B cell (primary cell): ENCODE measurements at regions not wholly inside any gene's neighbourhood (a gene's known extent, or its start where the extent isn't known, plus 50 kb on each side); places are given as distances from the start of the nearest gene placed in this dataset.

Experiments used
- ATAC-seq: fragments of 200-7000 bp; cut with Tn5 transposase; one replicate; pipeline ENCODE4 v1.10.0; 2021; ENCODE audit warnings: low read depth, mild to moderate bottlenecking, moderate number of reproducible peaks, moderate library complexity
- CTCF ChIA-PET: fragments of 350-600 bp; sonication (Branson Sonifier 250); formaldehyde crosslinking; loops from one replicate; lab custom pipeline; 2021; ENCODE audit warnings: antibody characterized with exemption, inconsistent platforms; lab: Charles Lee
- POLR2A ChIA-PET: fragments of 350-600 bp; sonication (Branson Sonifier 250); formaldehyde crosslinking; loops from one replicate; lab custom pipeline; 2021; ENCODE audit warnings: antibody characterized with exemption; lab: Charles Lee
- DNase-seq: peaks from one replicate; pipeline ENCODE4 v3.0.0; 2013
- H2AFZ ChIP-seq: 2 replicates; pipeline ENCODE4 v1.6.1; 2012; ENCODE audit warnings: mild to moderate bottlenecking, low read depth, low read length; ENCODE audit not compliant: insufficient read depth, poor library complexity, severe bottlenecking
- H3K27ac ChIP-seq, 2 donors: 1 replicate in 1 of 2; 2 replicates in 1 of 2; pipeline ENCODE4 v1.5.1; 2012 to 2013; ENCODE audit warnings: low read length in 2 of 2, mild to moderate bottlenecking in 2 of 2, moderate library complexity in 1 of 2
- H3K27me3 ChIP-seq, 4 experiments: fragments of 200-600 bp in 1 of 4; sonication (generic) in 1 of 4; replicated peaks in 1 of 4; 1 replicate in 2 of 4; 2 replicates in 2 of 4; pipeline versions ENCODE4 v1.6.1 to v1.7.0; 2013 to 2016; ENCODE audit warnings: low read length in 3 of 4, mild to moderate bottlenecking in 2 of 4, mixed read lengths in 1 of 4, moderate library complexity in 1 of 4; ENCODE audit not compliant: insufficient read depth in 4 of 4, control insufficient read depth in 3 of 4; ENCODE audit errors: control extremely low read depth in 1 of 4
- H3K36me3 ChIP-seq, 2 experiments: replicated peaks in 1 of 2; 1 replicate in 1 of 2; 2 replicates in 1 of 2; pipeline versions ENCODE4 v1.6.1 to v1.7.1; 2013; ENCODE audit warnings: low read length in 1 of 2; ENCODE audit not compliant: insufficient read depth in 2 of 2, control insufficient read depth in 1 of 2; ENCODE audit errors: control extremely low read depth in 1 of 2, extremely low read depth in 1 of 2
- H3K4me1 ChIP-seq, 2 donors: fragments of 200-600 bp in 1 of 2; sonication (generic) in 1 of 2; 1 replicate in 1 of 2; 2 replicates in 1 of 2; pipeline versions ENCODE4 v1.5.1 to v1.6.1; 2013 to 2017; ENCODE audit warnings: low read length in 2 of 2; ENCODE audit not compliant: control insufficient read depth in 2 of 2, insufficient read depth in 2 of 2
- H3K4me2 ChIP-seq: replicated peaks from 2 replicates; pipeline ENCODE3; 2012; ENCODE audit warnings: mild to moderate bottlenecking, low read depth, low read length; ENCODE audit not compliant: poor library complexity, severe bottlenecking
- H3K4me3 ChIP-seq, 5 experiments: fragments of 200-600 bp in 1 of 5; sonication (generic) in 1 of 5; 1 replicate in 3 of 5; 2 replicates in 2 of 5; pipeline versions ENCODE4 v1.5.1 to v1.7.0; 2011 to 2016; ENCODE audit warnings: low read length in 4 of 5, mild to moderate bottlenecking in 4 of 5, low read depth in 2 of 5, control low read depth in 1 of 5, moderate library complexity in 1 of 5; ENCODE audit not compliant: insufficient read depth in 1 of 5; ENCODE audit errors: control extremely low read depth in 1 of 5, extremely low read depth in 1 of 5
- H3K79me2 ChIP-seq: fragments of 200-600 bp; sonication (generic); one replicate; pipeline ENCODE4 v1.6.0; 2016; ENCODE audit warnings: low read length; ENCODE audit not compliant: control insufficient read depth, insufficient read depth
- H3K9ac ChIP-seq: fragments of 200-600 bp; sonication (generic); 2 replicates; pipeline ENCODE4 v1.6.1; 2017; ENCODE audit warnings: mild to moderate bottlenecking, low read length, moderate library complexity
- H3K9me3 ChIP-seq, 3 donors: one replicate each; pipeline versions ENCODE4 v1.6.1 to v1.7.1; 2013; ENCODE audit warnings: low read length in 2 of 3; ENCODE audit not compliant: control insufficient read depth in 2 of 3, insufficient read depth in 1 of 3; ENCODE audit errors: control extremely low read depth in 1 of 3
- H4K20me1 ChIP-seq: 2 replicates; pipeline ENCODE4 v1.6.0; 2012; ENCODE audit warnings: mild to moderate bottlenecking, low read length; ENCODE audit not compliant: insufficient read depth, control insufficient read depth, poor library complexity, severe bottlenecking
- H3K27ac Mint-ChIP-seq: one replicate; pipeline ENCODE4 v1.8.0; 2021; ENCODE audit warnings: mixed read lengths
- H3K27me3 Mint-ChIP-seq: one replicate; pipeline ENCODE4 v1.8.0; 2021; ENCODE audit warnings: mixed read lengths
- H3K4me1 Mint-ChIP-seq: one replicate; pipeline ENCODE4 v1.8.0; 2021; ENCODE audit warnings: mixed read lengths
- H3K4me3 Mint-ChIP-seq: one replicate; pipeline ENCODE4 v1.8.0; 2021; ENCODE audit warnings: mixed read lengths
- H3K9me3 Mint-ChIP-seq: one replicate; pipeline ENCODE4 v1.8.0; 2022; ENCODE audit warnings: mixed read lengths; ENCODE audit not compliant: insufficient read depth
- CTCF ChIP-seq: fragments of 200-600 bp; IDR thresholded peaks from one replicate; pipeline ENCODE4 v1.8.0; 2022; ENCODE audit warnings: antibody characterized with exemption, mild to moderate bottlenecking
- EZH2 ChIP-seq: IDR thresholded peaks from 2 replicates; pipeline ENCODE4 v1.6.1; 2012; ENCODE audit warnings: borderline replicate concordance, low read depth, mild to moderate bottlenecking, moderate library complexity, low read length; ENCODE audit not compliant: insufficient read depth, poor library complexity, severe bottlenecking
- whole genome bisulfite sequencing: methylation state at CpG from one replicate; pipeline ENCODE4 v1.1.5; 2013; ENCODE audit warnings: missing lambda C conversion rate; ENCODE audit not compliant: insufficient coverage; 5-methylcytosine and 5-hydroxymethylcytosine counted together
- intact Hi-C: fragments of 100-400 bp; cut with micrococcal nuclease; formaldehyde crosslinking; loops from one replicate; pipeline ENCODE4 v1.10.0; 2022

GRCh38 chr21:39051588-39051949 is 131.7 kb downstream of the PSMG1 start:
- H4K20me1 ChIP-seq, result no peaks in the 10 kb centered on the region
- no peaks in the 10 kb centered on the region for H3K9me3 Mint-ChIP-seq
- no peaks in the 10 kb centered on the region for H3K36me3 ChIP-seq
- H3K4me3 Mint-ChIP-seq, result no peak overlapping the region
- no peaks in the 10 kb centered on the region for H3K79me2 ChIP-seq
- no peak overlapping the region for H2AFZ ChIP-seq
- ChIA-PET POLR2A (no interaction called here), CTCF (no interaction called here)
- H3K4me1 ChIP-seq, result no peaks in the 10 kb centered on the region
- H3K27me3 Mint-ChIP-seq, result peaks cover 2% of the 10 kb centered on the region
- WGBS, result 78% methylated on average over 2 of the region's 3 CpGs
- no peak for DNase-seq
- H3K4me1 Mint-ChIP-seq, result no peaks in the 10 kb centered on the region
- no peak overlapping the region for H3K27ac ChIP-seq
- ATAC-seq, result no peak
- H3K27ac Mint-ChIP-seq, result no peak overlapping the region
- H3K9ac ChIP-seq, result no peak overlapping the region
- no peak overlapping the region for H3K4me2 ChIP-seq
- intact Hi-C loops, result no loop called here
- TF ChIP-seq EZH2 (no peak), CTCF (no peak)
- no peak overlapping the region for H3K4me3 ChIP-seq
- H3K9me3 ChIP-seq, result no peaks in the 10 kb centered on the region
- no peaks in the 10 kb centered on the region for H3K27me3 ChIP-seq

- no peak overlapping the region for H3K4me2 ChIP-seq
- H3K9me3 ChIP-seq, result no peaks in the 10 kb centered on the region
- DNase-seq, result no peak
- 11% methylated on average over 1 of the region's 4 CpGs for WGBS
- ATAC-seq, result no peak
- H3K4me1 ChIP-seq, result no peaks in the 10 kb centered on the region
- H3K4me3 ChIP-seq, result no peak overlapping the region
- CTCF ChIA-PET, result no interaction called here
- POLR2A ChIA-PET, result no interaction called here
- H3K27me3 ChIP-seq, result no peaks in the 10 kb centered on the region
- Mint-ChIP-seq H3K27me3 (no peaks in the 10 kb centered on the region), H3K27ac (no peak overlapping the region), H3K9me3 (no peaks in the 10 kb centered on the region), H3K4me3 (no peak overlapping the region), H3K4me1 (no peaks in the 10 kb centered on the region)
- H3K27ac ChIP-seq, result no peak overlapping the region
- no peaks in the 10 kb centered on the region for H4K20me1 ChIP-seq
- TF ChIP-seq EZH2 (no peak), CTCF (no peak)
- H3K79me2 ChIP-seq, result no peaks in the 10 kb centered on the region
- intact Hi-C loops, result no loop called here
- H3K36me3 ChIP-seq, result no peaks in the 10 kb centered on the region
- H3K9ac ChIP-seq, result no peak overlapping the region
- H2AFZ ChIP-seq, result no peak overlapping the region
Observed at GRCh38 chr21:39050841-39051587, 132.2 kb downstream of the PSMG1 start.
